GM19351 (cell line): ENCODE measurements at regions not wholly inside any gene's neighbourhood (a gene's known extent, or its start where the extent isn't known, plus 50 kb on each side); places are given as distances from the start of the nearest gene placed in this dataset.
A peak's percentile ranks its signal among the peaks of the same experiment; 100 is the strongest.

Source experiments
- ATAC-seq: cut with Tn5 transposase; IDR thresholded peaks from one replicate; pipeline ENCODE4 v1.9.1; 2021; ENCODE audit warnings: mild to moderate bottlenecking, moderate library complexity; ENCODE audit not compliant: unreplicated experiment

DNA sequence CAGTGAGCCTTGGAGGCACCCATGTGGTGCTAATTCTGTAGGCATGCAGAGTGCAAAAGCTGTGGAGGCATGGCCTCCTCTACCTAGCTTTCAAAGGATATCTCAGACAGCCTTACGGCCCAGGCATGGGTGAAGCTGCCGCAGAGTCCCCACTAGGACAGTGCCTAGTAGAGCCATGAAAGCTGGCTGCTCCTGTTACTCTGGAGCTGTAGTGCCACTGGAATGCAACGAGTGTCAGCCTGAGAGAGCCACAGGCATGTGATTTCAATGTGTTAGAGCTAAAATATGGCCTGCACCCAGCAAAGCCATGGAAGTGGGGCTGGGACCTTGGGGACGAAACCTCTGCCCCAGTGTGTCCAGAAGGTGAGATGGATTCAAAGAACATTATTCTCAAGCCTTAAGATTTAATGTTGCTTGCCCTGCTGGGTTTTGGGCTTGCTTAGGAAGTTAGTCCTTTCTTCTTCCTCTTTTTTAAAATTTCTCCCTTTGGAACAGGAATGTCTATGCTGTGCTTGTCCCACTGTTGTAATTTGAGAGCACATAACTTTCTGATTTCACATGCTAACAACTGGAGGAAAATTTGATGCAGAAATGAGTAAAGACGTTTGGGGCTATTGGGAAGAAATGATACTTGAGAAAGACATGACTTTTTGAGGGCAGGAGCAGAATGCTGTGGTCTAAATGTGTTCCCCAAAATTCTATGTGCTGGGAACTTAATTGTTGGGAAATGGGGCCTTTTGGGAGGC is 298.4 kb downstream of the PSAT1 start:
- no peak for ATAC-seq

DNA sequence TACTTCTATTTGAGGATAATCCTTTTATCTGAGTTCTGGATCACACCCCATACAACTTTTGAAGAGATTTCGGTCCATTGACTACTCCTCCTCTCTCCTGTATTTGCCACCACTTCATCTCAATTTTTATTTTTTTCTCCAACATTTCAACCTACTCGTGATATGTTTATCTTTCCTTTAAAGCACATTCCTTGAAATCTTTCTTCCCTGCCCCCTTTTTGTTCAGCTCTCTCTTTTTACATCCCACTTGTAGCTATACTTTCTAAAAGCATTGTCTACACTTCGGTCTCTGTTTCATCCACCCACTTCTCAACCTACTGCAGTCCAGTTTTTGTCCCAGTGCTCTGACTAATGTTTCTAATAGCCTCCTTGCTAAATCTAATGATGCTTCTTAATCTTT is 299.4 kb downstream of the PSAT1 start:
- ATAC-seq = no peak

DNA sequence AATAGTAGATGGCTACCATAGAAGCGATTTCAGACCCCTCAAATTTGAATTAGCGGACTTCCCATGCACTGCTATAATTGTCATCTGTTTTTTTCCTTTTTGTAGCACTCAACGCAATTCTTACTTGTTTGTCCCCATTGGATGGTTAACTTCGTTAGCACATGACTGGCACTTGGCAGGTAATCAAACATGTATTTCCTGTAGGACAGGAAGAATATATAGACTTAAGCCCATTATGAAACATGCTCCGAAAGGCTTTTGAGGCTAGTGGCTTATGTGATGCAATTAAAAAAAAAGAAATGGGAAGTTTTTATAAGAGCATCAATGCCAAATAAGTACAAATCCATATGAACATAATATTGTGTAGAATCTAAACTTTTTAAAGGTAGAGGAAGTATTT is 301.2 kb downstream of the PSAT1 start:
- ATAC-seq = no peak

DNA sequence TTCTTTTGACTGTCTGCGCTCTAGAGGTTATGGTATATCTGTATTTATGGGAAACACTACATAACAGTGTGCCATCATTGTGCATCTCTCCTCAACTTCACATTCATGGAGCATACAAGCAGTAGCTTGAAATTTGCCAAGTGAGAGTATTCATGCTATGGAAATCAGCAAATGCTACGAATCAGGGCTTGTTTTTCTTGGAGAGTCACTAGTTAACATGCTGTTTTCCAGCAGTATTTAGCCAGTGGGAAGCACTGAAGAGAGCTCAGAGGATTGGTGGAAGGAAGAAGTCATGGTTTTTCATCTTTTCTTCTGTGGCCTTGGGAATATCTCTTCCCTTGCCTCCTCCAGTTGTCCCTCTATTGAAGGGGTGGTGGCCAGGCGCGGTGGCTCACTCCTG is 303.0 kb downstream of the PSAT1 start:
- ATAC-seq = no peak

DNA sequence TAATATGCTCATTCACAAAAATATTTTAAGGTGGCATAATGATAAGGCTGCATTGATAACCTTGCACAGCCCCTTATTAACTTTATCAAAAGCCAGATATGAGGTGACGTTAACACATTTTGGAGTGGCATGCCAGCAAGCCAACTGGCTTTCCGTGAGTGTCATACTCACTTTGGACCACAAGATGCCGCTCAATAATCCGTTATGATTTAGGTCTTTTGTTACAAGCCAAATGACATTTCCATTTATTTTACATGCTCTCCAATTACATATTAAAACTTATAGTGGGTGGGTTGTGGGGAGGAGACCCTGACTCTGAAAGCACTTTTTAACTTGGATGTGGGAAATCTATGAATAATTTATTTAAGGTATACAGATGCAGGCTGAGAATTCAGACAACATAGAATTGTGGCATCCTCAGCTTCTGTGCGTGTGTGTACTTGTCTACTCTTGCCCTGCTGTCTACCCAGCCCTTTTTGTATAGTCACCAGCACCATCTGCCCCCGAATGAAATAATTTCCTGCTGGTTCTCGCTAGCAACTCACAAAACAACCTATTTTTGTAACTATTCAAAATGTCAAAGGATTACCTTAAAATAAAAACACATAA is 305.1 kb downstream of the PSAT1 start:
- peak; percentile 92 for ATAC-seq

DNA sequence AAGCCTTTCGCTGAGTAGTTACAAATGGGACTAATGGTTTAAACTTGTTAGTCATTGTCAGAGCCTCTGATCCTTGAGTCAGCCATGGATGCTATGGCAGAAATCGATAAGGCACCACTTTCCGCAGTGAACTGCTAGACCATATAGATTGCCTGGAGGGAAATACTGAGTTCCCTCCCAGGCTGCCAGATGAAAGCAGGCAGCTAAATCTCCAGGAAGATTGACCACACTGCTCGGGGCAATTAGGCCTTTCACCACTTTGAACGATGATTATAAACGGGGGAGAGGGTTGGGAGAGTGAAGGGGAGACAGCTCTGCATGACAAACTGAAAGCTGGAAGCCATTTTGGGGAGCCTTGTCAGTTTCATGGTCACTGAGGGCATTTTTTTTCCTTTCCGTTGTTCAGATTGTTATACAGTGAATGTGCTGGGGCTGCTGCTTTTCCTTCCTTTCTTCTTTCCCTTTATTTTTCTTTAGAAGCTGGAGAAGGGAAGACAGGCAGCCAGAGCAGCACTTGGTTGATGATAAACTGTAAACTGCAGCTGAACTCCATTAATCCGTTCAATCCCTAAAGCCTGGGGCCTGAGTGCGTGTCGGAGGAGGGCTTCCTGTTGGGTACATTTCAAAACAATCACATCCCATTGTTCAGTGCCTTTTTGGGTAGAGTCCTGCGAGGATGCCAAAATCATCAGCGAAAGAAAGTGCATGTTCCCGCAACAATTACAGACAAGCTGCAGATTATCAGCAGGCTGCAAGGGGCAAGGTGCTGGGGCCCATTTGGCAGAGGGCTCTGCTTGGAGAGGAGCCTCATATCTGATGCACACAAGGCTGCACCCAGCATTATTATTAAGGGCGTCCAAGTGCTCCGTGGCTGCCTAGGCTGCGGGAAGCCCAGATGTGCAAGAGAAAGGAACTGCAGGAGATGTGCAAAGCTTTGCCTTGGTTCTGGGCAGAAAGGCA is 308.4 kb downstream of the PSAT1 start:
- ATAC-seq = no peak

DNA sequence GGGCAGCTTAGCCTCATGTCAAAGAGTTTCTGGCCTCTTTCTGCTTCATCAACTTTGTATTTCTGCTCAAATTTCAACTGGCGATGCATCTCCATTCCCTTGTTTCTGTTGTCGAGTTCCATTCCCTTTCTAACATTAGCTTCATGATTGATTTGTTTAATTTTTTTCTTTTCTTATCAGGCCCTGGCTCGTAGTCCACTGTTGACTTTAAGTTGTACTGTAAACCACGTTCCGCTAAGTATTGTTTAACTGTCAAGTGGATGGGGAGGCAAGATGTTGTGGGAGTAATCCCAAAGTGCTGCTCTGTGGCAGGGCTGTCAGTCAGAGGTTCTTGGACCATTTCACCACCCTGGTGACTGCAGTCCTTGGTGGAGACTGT is 309.1 kb downstream of the PSAT1 start:
- ATAC-seq = no peak

DNA sequence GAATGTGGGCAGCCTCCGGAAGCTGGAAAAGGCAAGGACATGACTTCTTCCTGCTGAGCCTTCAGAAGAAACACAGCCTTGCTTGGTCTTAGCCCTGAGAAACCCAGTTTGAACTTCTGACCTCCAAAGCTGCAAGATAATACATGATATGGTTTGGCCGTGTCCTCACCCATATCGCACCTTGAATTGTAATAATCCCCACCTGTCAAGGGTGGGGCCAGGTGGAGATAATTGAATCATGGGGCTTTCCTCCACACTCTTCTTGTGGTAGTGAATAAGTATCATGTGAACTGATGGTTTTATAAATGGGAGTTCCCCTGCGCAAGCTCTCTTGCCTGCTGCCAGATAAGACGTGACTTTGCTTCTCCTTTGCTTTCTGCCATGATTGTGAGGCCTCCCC is 310.9 kb downstream of the PSAT1 start:
- no peak for ATAC-seq

DNA sequence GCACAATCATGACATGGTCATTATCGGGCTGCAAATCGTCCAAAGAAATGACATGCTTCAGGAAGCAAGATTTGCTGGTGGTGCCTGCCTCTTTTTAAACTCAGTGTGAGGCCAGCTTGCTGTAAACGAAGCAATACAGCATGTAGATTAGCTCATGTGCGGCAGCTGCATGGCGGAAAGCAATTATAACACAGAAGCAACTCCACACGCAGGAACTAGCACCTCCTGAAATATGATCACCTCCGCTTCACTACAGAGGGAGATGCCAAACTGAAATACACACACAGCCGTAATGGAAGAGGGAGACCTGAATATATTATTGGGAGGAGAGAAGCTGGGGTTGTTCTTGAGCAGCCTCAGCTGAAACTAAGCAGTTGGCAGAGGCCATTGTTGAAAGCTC is 312.5 kb downstream of the PSAT1 start:
- ATAC-seq = no peak

DNA sequence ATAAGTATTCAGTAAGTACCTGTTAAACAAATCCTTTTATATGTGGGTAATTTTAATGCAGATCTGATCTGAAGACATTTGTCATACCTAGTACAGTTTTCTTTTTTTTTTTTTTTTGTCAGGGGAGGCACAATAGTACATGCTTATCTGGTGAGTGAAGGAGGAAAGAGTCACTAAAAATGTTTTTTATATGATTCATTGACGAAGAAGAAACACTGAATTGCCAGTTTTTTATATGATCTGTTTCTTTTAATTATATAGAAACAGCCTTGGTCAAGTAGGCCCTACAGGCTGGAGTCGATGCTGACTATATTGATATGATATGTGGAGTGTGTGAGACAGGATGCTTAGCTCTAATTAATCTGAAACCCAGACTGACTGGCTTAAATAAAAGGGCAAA is 315.2 kb downstream of the PSAT1 start:
- ATAC-seq = no peak

DNA sequence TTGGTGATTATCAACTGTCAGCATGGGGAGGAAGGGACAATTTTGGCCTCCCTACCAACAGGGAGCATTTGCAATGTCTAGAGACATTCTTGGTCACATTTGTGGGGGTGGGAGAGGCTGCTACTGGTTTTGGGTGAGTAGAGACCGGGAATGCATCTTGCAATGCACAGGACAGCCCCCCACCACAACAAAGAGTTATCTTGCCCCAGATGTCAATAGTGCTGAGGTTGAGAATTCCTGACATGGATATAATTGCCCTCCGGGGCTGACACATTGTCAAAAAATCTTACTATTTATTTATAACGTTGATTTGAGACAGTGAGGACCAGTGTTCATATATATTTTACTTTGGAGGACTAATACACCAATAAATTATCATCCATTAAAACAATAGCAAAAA is 316.1 kb downstream of the PSAT1 start:
- ATAC-seq = no peak

DNA sequence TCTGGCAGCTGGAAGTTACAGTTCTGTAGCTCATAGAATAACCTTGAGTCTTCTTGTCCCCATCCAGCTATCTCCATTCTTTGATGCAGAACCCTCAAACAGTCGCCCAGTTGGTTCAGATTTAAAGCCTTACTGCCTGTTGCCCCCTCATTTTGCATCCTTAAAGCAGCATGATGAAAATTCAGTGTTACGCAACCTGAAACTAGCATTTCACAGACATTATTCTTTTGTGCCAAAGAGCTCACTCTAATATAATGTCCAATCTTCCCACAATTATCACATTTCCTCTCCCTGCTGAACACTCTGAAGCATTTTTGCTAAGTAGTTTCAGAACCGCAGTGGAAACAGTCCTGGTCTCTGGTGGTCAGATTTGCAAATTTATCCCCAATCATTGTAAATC is 318.0 kb downstream of the PSAT1 start:
- no peak for ATAC-seq

DNA sequence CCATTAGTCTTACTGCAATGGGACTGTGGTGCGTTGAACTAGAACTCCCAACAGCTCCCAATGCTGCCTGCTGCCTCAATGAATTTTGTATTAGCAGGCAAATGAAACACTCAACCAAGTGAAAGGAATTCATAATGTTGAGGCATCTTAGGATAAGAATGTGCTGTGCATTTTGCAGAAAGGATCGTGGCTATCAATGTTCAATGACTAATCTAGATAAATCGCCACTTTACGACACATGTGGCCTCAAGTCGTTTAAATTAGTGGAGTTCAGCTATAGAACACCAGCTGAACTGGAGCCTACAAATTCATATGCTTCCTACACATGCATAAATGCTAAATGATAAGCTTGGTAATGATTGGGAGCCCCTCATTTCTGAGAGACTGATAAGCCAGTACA is 318.4 kb downstream of the PSAT1 start:
- no peak for ATAC-seq

DNA sequence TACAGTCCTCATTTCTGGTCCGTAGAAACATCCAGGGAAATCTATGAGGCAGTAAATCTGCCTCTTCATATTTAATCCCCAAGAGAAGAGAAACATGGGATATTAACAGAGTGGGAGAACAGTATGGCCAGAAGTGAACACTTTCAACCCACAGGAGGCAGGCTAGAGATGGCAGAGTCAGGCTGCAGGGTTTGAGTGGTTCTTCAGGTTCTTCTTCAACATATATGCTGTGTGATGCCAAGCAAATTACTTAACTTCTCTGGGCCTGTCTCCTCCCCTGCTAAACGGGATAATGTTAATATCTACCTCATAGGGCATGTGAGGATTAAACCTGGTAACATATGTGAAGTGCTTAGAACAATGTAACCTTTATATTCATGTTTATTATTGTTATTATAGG is 321.8 kb downstream of the PSAT1 start:
- no peak for ATAC-seq

DNA sequence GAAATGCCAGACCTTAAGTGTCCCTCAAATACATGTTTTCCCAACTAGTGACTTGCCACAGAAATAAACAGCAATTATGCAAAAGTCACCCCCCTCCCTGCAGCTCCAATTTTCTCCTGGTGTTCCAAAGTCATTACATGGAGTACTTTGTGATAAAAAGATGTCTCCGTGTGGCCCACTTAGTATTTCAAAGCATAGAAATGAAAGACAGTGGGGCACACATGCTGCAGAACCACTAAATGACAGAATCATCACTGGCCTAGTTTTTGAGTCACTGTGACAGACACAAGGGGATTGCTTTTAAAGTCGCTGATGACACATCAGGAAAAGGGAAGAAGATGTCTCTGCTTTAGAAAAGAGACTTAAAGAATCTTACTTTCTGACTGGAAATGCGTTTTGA is 323.4 kb downstream of the PSAT1 start:
- ATAC-seq = no peak

DNA sequence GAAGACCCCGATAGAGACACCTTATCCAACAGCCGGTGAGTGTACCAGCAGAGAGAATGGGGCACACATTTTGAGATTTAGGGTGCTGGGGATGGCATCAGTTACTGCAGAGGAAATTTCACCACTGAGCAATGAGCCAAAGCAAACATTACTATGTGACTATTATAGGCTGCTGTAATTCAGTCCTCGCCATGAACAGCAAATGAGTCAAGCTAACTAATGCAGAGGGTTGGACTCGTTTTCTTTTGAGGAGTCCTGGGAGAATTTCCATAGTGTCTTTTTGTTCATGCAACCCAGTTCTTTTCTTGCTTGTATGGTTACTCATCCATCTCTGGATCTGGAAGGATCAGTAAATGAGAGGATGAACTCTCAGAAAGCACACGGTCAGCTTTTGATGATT is 323.8 kb downstream of the PSAT1 start:
- no peak for ATAC-seq

DNA sequence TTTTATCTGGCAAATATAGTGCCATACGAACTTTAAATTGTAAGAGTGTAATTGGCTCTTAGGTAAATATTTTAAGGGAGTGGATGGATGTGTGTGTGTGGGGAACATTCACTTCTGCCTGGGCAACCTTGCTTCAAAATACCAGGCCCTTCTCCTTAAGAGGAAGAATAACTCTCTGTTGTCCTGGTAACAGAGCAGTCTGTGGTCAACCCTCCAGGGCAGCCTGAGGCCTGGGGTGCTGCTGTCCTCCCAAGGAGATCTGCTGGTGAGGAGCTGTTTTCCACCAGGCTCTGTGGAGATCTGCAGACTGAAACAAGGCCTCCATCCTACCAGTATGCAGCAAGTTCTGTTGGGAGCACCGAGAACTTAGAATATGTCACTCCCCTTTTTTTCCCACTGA is 325.2 kb downstream of the PSAT1 start:
- no peak for ATAC-seq

DNA sequence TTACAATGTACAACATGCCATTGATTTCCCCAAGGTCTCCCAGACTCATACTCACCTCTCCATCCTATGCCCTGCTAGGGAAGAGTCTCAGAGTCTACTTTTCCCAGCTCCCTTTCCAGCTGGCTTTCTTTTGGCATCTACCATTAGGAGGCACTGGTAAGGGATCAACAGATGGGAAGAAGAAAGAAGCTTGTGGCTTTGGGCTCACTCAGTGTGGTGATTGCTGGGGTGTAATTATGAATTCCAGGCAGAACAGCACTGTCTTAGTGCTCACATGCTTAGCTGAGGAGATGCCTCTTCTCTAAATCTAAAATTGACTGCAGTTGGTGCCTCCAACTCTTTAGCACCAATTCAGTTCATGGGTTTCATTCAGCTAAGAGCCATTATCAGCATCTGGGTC is 330.0 kb downstream of the PSAT1 start:
- ATAC-seq = no peak

DNA sequence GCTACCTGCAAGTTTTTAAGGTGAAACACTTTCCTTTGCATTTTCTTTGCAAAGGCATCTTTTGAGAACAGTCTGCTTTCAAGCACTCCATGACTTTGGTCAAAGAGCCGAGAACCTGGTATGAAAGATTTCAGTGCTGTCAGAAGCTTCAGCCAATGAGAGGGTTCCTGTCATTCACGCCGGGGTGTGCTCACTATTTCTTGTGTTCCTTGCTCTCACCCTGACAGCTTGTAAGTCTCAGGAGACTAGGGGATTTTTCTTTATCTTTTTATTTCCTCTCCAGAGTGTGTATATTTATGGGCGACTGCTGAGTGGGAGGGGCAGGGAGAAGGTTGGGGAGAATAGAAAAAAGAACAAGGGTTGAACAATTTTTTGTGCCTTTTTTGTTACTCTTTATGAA is 334.0 kb downstream of the PSAT1 start:
- no peak for ATAC-seq

DNA sequence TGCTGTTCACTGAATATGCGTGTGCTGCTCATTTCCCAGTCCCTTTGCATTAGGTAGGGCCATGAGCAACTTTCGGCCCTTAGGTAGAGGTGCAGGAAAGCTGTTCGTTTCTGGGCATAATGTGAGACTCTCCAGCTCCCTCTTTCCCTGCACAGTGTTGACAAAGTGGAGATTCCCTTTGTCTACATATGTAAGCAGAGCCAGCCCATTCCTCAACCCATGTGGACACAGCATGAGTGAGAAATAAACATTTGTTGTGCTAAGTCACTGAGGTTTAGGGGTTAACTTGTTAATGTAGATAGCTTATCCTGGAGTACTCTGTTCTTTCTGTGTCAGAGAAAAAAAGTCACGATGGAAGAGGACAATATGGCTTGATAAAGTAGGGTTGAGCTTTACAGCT is 343.8 kb downstream of the PSAT1 start:
- ATAC-seq = no peak

DNA sequence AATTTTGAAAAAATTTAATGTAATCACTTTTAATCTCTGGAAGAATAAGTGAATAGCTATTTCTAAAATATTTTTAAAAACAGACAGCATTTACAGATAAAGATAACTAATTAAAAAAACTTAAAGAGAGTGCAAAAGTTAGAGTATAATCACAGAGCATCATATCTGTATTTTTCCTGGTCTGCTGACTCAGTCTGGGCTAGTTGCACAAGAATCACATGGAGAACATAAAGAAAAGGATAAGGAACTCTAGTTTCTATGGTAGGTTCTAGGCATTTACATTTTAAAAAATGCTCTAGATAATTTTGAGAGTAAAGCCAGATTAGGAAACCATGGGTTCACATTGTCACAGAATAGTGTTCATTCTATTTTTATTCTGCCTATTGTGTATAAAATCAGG is 347.4 kb downstream of the PSAT1 start:
- ATAC-seq = no peak

DNA sequence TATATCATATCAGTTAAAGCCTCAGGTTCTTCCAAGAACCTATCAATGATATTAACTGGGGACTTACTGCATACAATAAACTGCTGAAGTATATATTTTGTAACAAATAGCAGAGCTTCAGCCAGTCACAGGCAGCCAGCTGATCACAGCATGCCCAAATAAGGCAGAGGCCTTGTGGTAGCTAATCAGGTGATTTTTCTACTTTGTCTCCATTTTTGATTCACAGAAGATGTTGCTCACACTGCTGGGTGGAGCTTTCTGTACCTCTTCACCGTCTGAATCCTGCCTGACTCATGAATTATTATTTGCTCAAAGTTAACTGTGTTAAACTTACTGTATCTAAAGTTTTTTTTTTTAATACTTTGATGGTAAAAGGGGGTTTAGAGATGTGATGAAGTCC is 357.4 kb downstream of the PSAT1 start:
- no peak for ATAC-seq
